ENCODE measurements at regions not wholly inside any gene's neighbourhood (a gene's known extent, or its start where the extent isn't known, plus 50 kb on each side); places are given as distances from the start of the nearest gene placed in this dataset.

GRCh38 chr7:35355911-35356310 lies 102.0 kb upstream of the TBX20 start:
- H3K27me3 ChIP-seq (ENCODE audit: control insufficient read depth in 2 of 2, insufficient read depth in 1 of 2, low read length in 1 of 2), result no peaks in the 10 kb centered on the region
- no peak for DNase-seq (ENCODE audit: low read depth in 6 of 9, low spot score in 9 of 9)
- H3K27ac ChIP-seq (ENCODE audit: low read depth in 1 of 2, low read length in 1 of 2), result no peak overlapping the region
- H3K36me3 ChIP-seq (ENCODE audit: control insufficient read depth in 2 of 2, insufficient read depth in 2 of 2, low read length in 1 of 2), result no peaks in the 10 kb centered on the region
- H3K4me1 ChIP-seq (ENCODE audit: control insufficient read depth in 2 of 2, insufficient read depth in 2 of 2, low read length in 2 of 2), result no peaks in the 10 kb centered on the region
- no peaks in the 10 kb centered on the region for H3K9me3 ChIP-seq (ENCODE audit: control insufficient read depth in 2 of 2, insufficient read depth in 1 of 2, low read length in 1 of 2)
- 94% methylated on average over 5 of the region's 5 CpGs for WGBS
- no peak overlapping the region for H3K4me3 ChIP-seq (ENCODE audit: low read length in 2 of 2)

- Histone ChIP-seq H3K27ac (ENCODE audit: low read depth in 1 of 2, low read length in 1 of 2) (no peak overlapping the region), H3K9me3 (ENCODE audit: control insufficient read depth in 2 of 2, insufficient read depth in 1 of 2, low read length in 1 of 2) (no peaks in the 10 kb centered on the region), H3K36me3 (ENCODE audit: control insufficient read depth in 2 of 2, insufficient read depth in 2 of 2, low read length in 1 of 2) (no peaks in the 10 kb centered on the region), H3K4me3 (ENCODE audit: low read length in 2 of 2) (no peak overlapping the region), H3K27me3 (ENCODE audit: control insufficient read depth in 2 of 2, insufficient read depth in 1 of 2, low read length in 1 of 2) (no peaks in the 10 kb centered on the region), H3K4me1 (ENCODE audit: control insufficient read depth in 2 of 2, insufficient read depth in 2 of 2, low read length in 2 of 2) (no peaks in the 10 kb centered on the region)
- no peak for DNase-seq (ENCODE audit: low read depth in 6 of 9, low spot score in 9 of 9)
- 87% methylated on average over 2 of the region's 2 CpGs for WGBS
Measured at GRCh38 chr7:35355199-35355598, 101.3 kb upstream of the TBX20 start.

- no peaks in the 10 kb centered on the region for H3K27me3 ChIP-seq (ENCODE audit: control insufficient read depth in 2 of 2, insufficient read depth in 1 of 2, low read length in 1 of 2)
- 78% methylated on average over 6 of the region's 6 CpGs for whole genome bisulfite sequencing
- H3K4me3 ChIP-seq (ENCODE audit: low read length in 2 of 2), result no peak overlapping the region
- H3K27ac ChIP-seq (ENCODE audit: low read depth in 1 of 2, low read length in 1 of 2), result no peak overlapping the region
- H3K4me1 ChIP-seq (ENCODE audit: control insufficient read depth in 2 of 2, insufficient read depth in 2 of 2, low read length in 2 of 2), result no peaks in the 10 kb centered on the region
- no peaks in the 10 kb centered on the region for H3K36me3 ChIP-seq (ENCODE audit: control insufficient read depth in 2 of 2, insufficient read depth in 2 of 2, low read length in 1 of 2)
- H3K9me3 ChIP-seq (ENCODE audit: control insufficient read depth in 2 of 2, insufficient read depth in 1 of 2, low read length in 1 of 2), result no peaks in the 10 kb centered on the region
- DNase-seq (ENCODE audit: low read depth in 6 of 9, low spot score in 9 of 9), result no peak
Measured at GRCh38 chr7:35353481-35353880, 99.6 kb upstream of the TBX20 start.

- 92% methylated on average over 4 of the region's 4 CpGs for WGBS
- Histone ChIP-seq H3K27me3 (ENCODE audit: control insufficient read depth in 2 of 2, insufficient read depth in 1 of 2, low read length in 1 of 2) (no peaks in the 10 kb centered on the region), H3K4me3 (ENCODE audit: low read length in 2 of 2) (no peak overlapping the region), H3K36me3 (ENCODE audit: control insufficient read depth in 2 of 2, insufficient read depth in 2 of 2, low read length in 1 of 2) (no peaks in the 10 kb centered on the region), H3K27ac (ENCODE audit: low read depth in 1 of 2, low read length in 1 of 2) (no peak overlapping the region), H3K9me3 (ENCODE audit: control insufficient read depth in 2 of 2, insufficient read depth in 1 of 2, low read length in 1 of 2) (no peaks in the 10 kb centered on the region), H3K4me1 (ENCODE audit: control insufficient read depth in 2 of 2, insufficient read depth in 2 of 2, low read length in 2 of 2) (no peaks in the 10 kb centered on the region)
- no peak for DNase-seq (ENCODE audit: low read depth in 6 of 9, low spot score in 9 of 9)
Measured at GRCh38 chr7:35351466-35351865, 97.6 kb upstream of the TBX20 start.

- H3K9me3 ChIP-seq (ENCODE audit: control insufficient read depth in 2 of 2, insufficient read depth in 1 of 2, low read length in 1 of 2), result no peaks in the 10 kb centered on the region
- H3K4me3 ChIP-seq (ENCODE audit: low read length in 2 of 2), result no peak overlapping the region
- no peak for DNase-seq (ENCODE audit: low read depth in 6 of 9, low spot score in 9 of 9)
- H3K4me1 ChIP-seq (ENCODE audit: control insufficient read depth in 2 of 2, insufficient read depth in 2 of 2, low read length in 2 of 2), result no peaks in the 10 kb centered on the region
- no peaks in the 10 kb centered on the region for H3K36me3 ChIP-seq (ENCODE audit: control insufficient read depth in 2 of 2, insufficient read depth in 2 of 2, low read length in 1 of 2)
- no peaks in the 10 kb centered on the region for H3K27me3 ChIP-seq (ENCODE audit: control insufficient read depth in 2 of 2, insufficient read depth in 1 of 2, low read length in 1 of 2)
- WGBS, result 93% methylated on average over 10 of the region's 10 CpGs
- H3K27ac ChIP-seq (ENCODE audit: low read depth in 1 of 2, low read length in 1 of 2), result no peak overlapping the region
Measured at GRCh38 chr7:35348611-35349400, 94.9 kb upstream of the TBX20 start.

- H3K27me3 ChIP-seq (ENCODE audit: control insufficient read depth in 2 of 2, insufficient read depth in 1 of 2, low read length in 1 of 2), result no peaks in the 10 kb centered on the region
- no peak overlapping the region for H3K4me3 ChIP-seq (ENCODE audit: low read length in 2 of 2)
- WGBS, result 95% methylated on average over 3 of the region's 3 CpGs
- no peak for DNase-seq (ENCODE audit: low read depth in 6 of 9, low spot score in 9 of 9)
- H3K27ac ChIP-seq (ENCODE audit: low read depth in 1 of 2, low read length in 1 of 2), result no peak overlapping the region
- H3K36me3 ChIP-seq (ENCODE audit: control insufficient read depth in 2 of 2, insufficient read depth in 2 of 2, low read length in 1 of 2), result no peaks in the 10 kb centered on the region
- no peaks in the 10 kb centered on the region for H3K4me1 ChIP-seq (ENCODE audit: control insufficient read depth in 2 of 2, insufficient read depth in 2 of 2, low read length in 2 of 2)
- H3K9me3 ChIP-seq (ENCODE audit: control insufficient read depth in 2 of 2, insufficient read depth in 1 of 2, low read length in 1 of 2), result no peaks in the 10 kb centered on the region
Measured at GRCh38 chr7:35342786-35343185, 88.9 kb upstream of the TBX20 start.

GRCh38 chr7:35339811-35340210 lies 85.9 kb upstream of the TBX20 start:
- no peaks in the 10 kb centered on the region for H3K4me1 ChIP-seq (ENCODE audit: control insufficient read depth in 2 of 2, insufficient read depth in 2 of 2, low read length in 2 of 2)
- DNase-seq (ENCODE audit: low read depth in 6 of 9, low spot score in 9 of 9), result no peak
- H3K9me3 ChIP-seq (ENCODE audit: control insufficient read depth in 2 of 2, insufficient read depth in 1 of 2, low read length in 1 of 2), result no peaks in the 10 kb centered on the region
- H3K27me3 ChIP-seq (ENCODE audit: control insufficient read depth in 2 of 2, insufficient read depth in 1 of 2, low read length in 1 of 2), result no peaks in the 10 kb centered on the region
- no peak overlapping the region for H3K27ac ChIP-seq (ENCODE audit: low read depth in 1 of 2, low read length in 1 of 2)
- no peak overlapping the region for H3K4me3 ChIP-seq (ENCODE audit: low read length in 2 of 2)
- WGBS, result 95% methylated on average over 6 of the region's 6 CpGs
- no peaks in the 10 kb centered on the region for H3K36me3 ChIP-seq (ENCODE audit: control insufficient read depth in 2 of 2, insufficient read depth in 2 of 2, low read length in 1 of 2)

- Histone ChIP-seq H3K36me3 (ENCODE audit: control insufficient read depth in 2 of 2, insufficient read depth in 2 of 2, low read length in 1 of 2) (no peaks in the 10 kb centered on the region), H3K27me3 (ENCODE audit: control insufficient read depth in 2 of 2, insufficient read depth in 1 of 2, low read length in 1 of 2) (peaks cover 0 to 2% of the 10 kb centered on the region in 2 donors), H3K4me1 (ENCODE audit: control insufficient read depth in 2 of 2, insufficient read depth in 2 of 2, low read length in 2 of 2) (no peaks in the 10 kb centered on the region), H3K9me3 (ENCODE audit: control insufficient read depth in 2 of 2, insufficient read depth in 1 of 2, low read length in 1 of 2) (no peaks in the 10 kb centered on the region), H3K27ac (ENCODE audit: low read depth in 1 of 2, low read length in 1 of 2) (no peak overlapping the region), H3K4me3 (ENCODE audit: low read length in 2 of 2) (no peak overlapping the region)
- 74% methylated on average over 6 of the region's 6 CpGs for WGBS
- DNase-seq (ENCODE audit: low read depth in 6 of 9, low spot score in 9 of 9), result no peak
Measured at GRCh38 chr7:35336444-35336843, 82.5 kb upstream of the TBX20 start.

GRCh38 chr7:35334506-35334905 lies 80.6 kb upstream of the TBX20 start:
- Histone ChIP-seq H3K9me3 (ENCODE audit: control insufficient read depth in 2 of 2, insufficient read depth in 1 of 2, low read length in 1 of 2) (no peaks in the 10 kb centered on the region), H3K36me3 (ENCODE audit: control insufficient read depth in 2 of 2, insufficient read depth in 2 of 2, low read length in 1 of 2) (no peaks in the 10 kb centered on the region), H3K4me3 (ENCODE audit: low read length in 2 of 2) (no peak overlapping the region), H3K27me3 (ENCODE audit: control insufficient read depth in 2 of 2, insufficient read depth in 1 of 2, low read length in 1 of 2) (peaks cover 0 to 2% of the 10 kb centered on the region in 2 donors), H3K4me1 (ENCODE audit: control insufficient read depth in 2 of 2, insufficient read depth in 2 of 2, low read length in 2 of 2) (no peaks in the 10 kb centered on the region), H3K27ac (ENCODE audit: low read depth in 1 of 2, low read length in 1 of 2) (no peak overlapping the region)
- WGBS, result 86% methylated on average over 3 of the region's 3 CpGs
- DNase-seq (ENCODE audit: low read depth in 6 of 9, low spot score in 9 of 9), result no peak

All from thymus (tissue), 11 donors.